Fibroblast of the aortic adventitia (primary cell): ENCODE measurements at regions not wholly inside any gene's neighbourhood (a gene's known extent, or its start where the extent isn't known, plus 50 kb on each side); places are given as distances from the start of the nearest gene placed in this dataset.

Experiments
- DNase-seq: peaks from one replicate; pipeline ENCODE4 v3.0.0-alpha.2; 2010; ENCODE audit warnings: low read depth
- H3K4me3 ChIP-seq: 2 replicates; pipeline ENCODE4 v1.5.1; 2011; ENCODE audit warnings: low read depth, mild to moderate bottlenecking, control low read depth, low read length, moderate library complexity
- CTCF ChIP-seq: IDR thresholded peaks from 2 replicates; pipeline ENCODE4 v1.5.1; 2011; ENCODE audit warnings: mild to moderate bottlenecking, low read length, control low read depth, inconsistent platforms; ENCODE audit not compliant: insufficient read depth

GRCh38 chr22:34997633-34998299 lies 68.2 kb upstream of the ISX start:
- no peak for DNase-seq
- H3K4me3 ChIP-seq, result no peak overlapping the region
- no peak for TF ChIP-seq CTCF

- no peak overlapping the region for H3K4me3 ChIP-seq
- TF ChIP-seq CTCF, result no peak
- DNase-seq, result no peak
Measured at GRCh38 chr22:34998921-34999320, 67.0 kb upstream of the ISX start.

GRCh38 chr22:35008213-35008612 lies 57.7 kb upstream of the ISX start:
- H3K4me3 ChIP-seq, result no peak overlapping the region
- TF ChIP-seq CTCF, result no peak
- no peak for DNase-seq

- no peak for DNase-seq
- H3K4me3 ChIP-seq, result no peak overlapping the region
- TF ChIP-seq CTCF, result no peak
Measured at GRCh38 chr22:35010543-35010942, 55.4 kb upstream of the ISX start.

GRCh38 chr22:35014812-35015211 lies 51.1 kb upstream of the ISX start:
- TF ChIP-seq CTCF, result no peak

More at GRCh38 chr22:35014812-35015211, 51.1 kb upstream of the ISX start:
- DNase-seq, result no peak
- no peak overlapping the region for H3K4me3 ChIP-seq
